ENCODE measurements at regions not wholly inside any gene's neighbourhood (a gene's known extent, or its start where the extent isn't known, plus 50 kb on each side); places are given as distances from the start of the nearest gene placed in this dataset.
"Not testable (repeated sequence)": the region's sequence is repeated elsewhere in the genome, so short reads cannot be mapped to it uniquely, and the experiment has no call there.

DNA sequence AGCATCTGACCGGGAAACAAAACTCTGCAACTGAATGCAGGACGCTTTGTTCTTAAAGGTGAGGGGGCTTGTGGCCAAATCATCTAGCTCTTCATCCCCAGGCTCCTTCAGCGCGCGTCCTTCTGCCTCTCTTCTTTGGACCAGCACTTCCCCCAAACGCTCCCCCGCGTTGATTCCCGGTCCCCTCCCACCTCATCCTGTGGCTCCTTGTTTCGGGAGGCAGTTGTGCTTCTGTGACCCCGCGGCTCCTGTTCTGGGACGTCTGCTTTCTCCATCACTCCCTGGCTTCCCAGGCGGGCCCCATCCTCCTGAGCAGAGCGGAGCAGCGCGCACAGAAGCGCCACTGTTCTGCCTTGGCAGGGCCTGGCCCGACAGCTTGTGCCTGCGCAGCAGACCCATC, 109.7 kb upstream of the ZNG1E start:
- H3K4me2 ChIP-seq (ENCODE audit: low read length); H3K9me2 ChIP-seq (ENCODE audit: insufficient read depth, low read length); intact Hi-C loops (cut with micrococcal nuclease; ENCODE audit: unreplicated experiment); DNase-seq (ENCODE audit: low spot score); H3K36me3 ChIP-seq (ENCODE audit: insufficient read depth, low read length); H2AFZ ChIP-seq (ENCODE audit: low read length); H4K20me1 ChIP-seq (ENCODE audit: insufficient read depth, low read length); H3K4me3 ChIP-seq (ENCODE audit: low read depth, low read length, poor library complexity, severe bottlenecking); H3K79me2 ChIP-seq (ENCODE audit: insufficient read depth, low read depth, low read length); H3K9me3 ChIP-seq (ENCODE audit: low read length); H3K4me1 ChIP-seq (ENCODE audit: insufficient read depth, low read length, poor library complexity, severe bottlenecking); CTCF ChIA-PET (ENCODE audit: unreplicated experiment); H3K27ac ChIP-seq (ENCODE audit: low read depth, low read length, poor library complexity, severe bottlenecking); BruUV-seq (replicated peaks); POLR2A ChIA-PET: not testable (repeated sequence)

DNA sequence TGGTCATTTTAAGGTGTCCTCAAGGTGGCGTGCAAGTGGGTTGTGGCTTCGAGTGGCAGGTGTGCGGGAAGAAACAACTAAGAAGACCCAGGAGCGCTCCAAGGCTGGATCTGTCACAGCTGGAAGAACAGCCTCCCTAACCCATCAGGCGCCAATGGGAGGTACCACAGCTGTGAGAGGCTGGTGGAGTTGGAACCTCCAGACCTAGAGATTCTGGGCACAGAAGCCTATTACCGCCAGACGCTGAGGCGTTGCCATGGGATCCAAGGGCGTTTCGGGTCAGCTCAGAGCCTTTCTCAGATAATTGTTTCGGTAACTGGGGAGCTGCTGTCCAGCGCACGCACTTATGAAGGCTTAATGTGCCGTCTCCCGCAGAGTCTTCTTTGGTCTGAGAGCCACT, 156.7 kb upstream of the ZNG1E start:
- H3K4me3 ChIP-seq (ENCODE audit: low read depth, low read length, poor library complexity, severe bottlenecking); H4K20me1 ChIP-seq (ENCODE audit: insufficient read depth, low read length); H3K4me1 ChIP-seq (ENCODE audit: insufficient read depth, low read length, poor library complexity, severe bottlenecking); H3K9me2 ChIP-seq (ENCODE audit: insufficient read depth, low read length); H3K79me2 ChIP-seq (ENCODE audit: insufficient read depth, low read depth, low read length); POLR2A ChIA-PET; H3K27ac ChIP-seq (ENCODE audit: low read depth, low read length, poor library complexity, severe bottlenecking); DNase-seq (ENCODE audit: low spot score); BruUV-seq (replicated peaks); H3K36me3 ChIP-seq (ENCODE audit: insufficient read depth, low read length); H3K4me2 ChIP-seq (ENCODE audit: low read length); H3K9me3 ChIP-seq (ENCODE audit: low read length); intact Hi-C loops (cut with micrococcal nuclease; ENCODE audit: unreplicated experiment); CTCF ChIA-PET (ENCODE audit: unreplicated experiment); H2AFZ ChIP-seq (ENCODE audit: low read length): not testable (repeated sequence)

DNA sequence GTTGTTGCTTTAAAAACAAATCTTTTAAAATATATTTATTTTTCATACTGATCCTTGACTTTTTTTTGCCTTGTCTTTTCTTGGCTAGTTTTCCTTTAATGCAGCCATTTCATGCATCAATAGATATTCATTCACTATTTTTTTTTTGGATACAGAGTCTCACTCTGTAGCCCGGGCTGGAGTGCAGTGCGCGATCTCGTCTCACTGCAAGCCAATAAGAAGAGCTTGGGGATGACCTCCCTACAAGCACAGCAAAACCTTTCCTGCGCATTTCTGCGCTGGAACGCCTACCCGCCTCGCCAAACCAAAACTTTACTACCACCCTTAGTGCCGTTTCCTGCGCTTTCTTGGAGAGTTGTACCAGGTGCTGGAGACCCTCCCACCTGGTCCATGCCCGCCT, 161.3 kb upstream of the ZNG1E start:
- H4K20me1 ChIP-seq (ENCODE audit: insufficient read depth, low read length); H3K27ac ChIP-seq (ENCODE audit: low read depth, low read length, poor library complexity, severe bottlenecking); POLR2A ChIA-PET; H3K9me3 ChIP-seq (ENCODE audit: low read length); H3K9me2 ChIP-seq (ENCODE audit: insufficient read depth, low read length); H2AFZ ChIP-seq (ENCODE audit: low read length); BruUV-seq (replicated peaks); H3K4me2 ChIP-seq (ENCODE audit: low read length); CTCF ChIA-PET (ENCODE audit: unreplicated experiment); intact Hi-C loops (cut with micrococcal nuclease; ENCODE audit: unreplicated experiment); H3K4me3 ChIP-seq (ENCODE audit: low read depth, low read length, poor library complexity, severe bottlenecking); H3K36me3 ChIP-seq (ENCODE audit: insufficient read depth, low read length); H3K79me2 ChIP-seq (ENCODE audit: insufficient read depth, low read depth, low read length); DNase-seq (ENCODE audit: low spot score); H3K4me1 ChIP-seq (ENCODE audit: insufficient read depth, low read length, poor library complexity, severe bottlenecking): not testable (repeated sequence)

DNA sequence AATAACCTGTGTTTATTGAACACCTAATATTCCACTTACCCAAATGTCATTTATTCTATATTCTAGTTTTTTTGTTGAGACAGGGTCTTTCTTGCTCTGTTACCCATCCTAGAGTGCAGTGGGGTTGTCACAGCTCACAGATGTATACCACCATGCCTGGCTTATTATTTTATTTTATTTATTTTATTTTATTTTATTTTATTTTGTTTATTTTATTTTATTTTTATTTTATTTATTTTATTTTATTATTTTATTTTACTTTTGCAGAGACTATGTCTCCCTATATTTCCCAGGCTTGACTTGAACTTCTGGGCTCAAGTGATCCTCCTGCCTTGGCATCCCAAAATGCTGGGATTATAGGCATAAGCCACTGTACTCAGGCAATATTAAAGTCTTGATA, 167.8 kb upstream of the ZNG1E start:
- H3K4me2 ChIP-seq (ENCODE audit: low read length); DNase-seq (ENCODE audit: low spot score); POLR2A ChIA-PET; CTCF ChIA-PET (ENCODE audit: unreplicated experiment); H4K20me1 ChIP-seq (ENCODE audit: insufficient read depth, low read length); H3K27ac ChIP-seq (ENCODE audit: low read depth, low read length, poor library complexity, severe bottlenecking); H3K9me3 ChIP-seq (ENCODE audit: low read length); H3K9me2 ChIP-seq (ENCODE audit: insufficient read depth, low read length); H3K4me3 ChIP-seq (ENCODE audit: low read depth, low read length, poor library complexity, severe bottlenecking); H2AFZ ChIP-seq (ENCODE audit: low read length); H3K36me3 ChIP-seq (ENCODE audit: insufficient read depth, low read length); intact Hi-C loops (cut with micrococcal nuclease; ENCODE audit: unreplicated experiment); H3K79me2 ChIP-seq (ENCODE audit: insufficient read depth, low read depth, low read length); H3K4me1 ChIP-seq (ENCODE audit: insufficient read depth, low read length, poor library complexity, severe bottlenecking); BruUV-seq (replicated peaks): not testable (repeated sequence)

DNA sequence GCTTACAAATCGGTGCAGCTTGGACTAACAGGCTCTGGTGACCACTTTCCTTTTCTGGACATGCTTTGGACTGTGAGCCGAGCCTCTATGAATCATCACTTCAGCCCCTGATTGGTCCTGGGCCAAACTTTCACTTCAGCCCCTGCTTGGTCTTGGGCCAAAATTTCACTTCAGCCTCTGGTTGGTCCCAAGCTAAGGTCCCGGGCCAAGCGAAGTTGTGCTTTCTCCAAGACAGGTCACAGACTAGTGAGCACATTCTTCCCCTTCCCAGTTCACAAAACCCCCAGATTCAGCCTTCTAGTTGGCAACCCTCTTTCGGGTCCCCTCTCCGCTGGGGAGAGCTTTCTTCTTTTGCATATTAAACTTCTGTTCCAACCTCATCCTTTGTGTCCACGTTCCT, 171.0 kb upstream of the ZNG1E start:
- H3K9me3 ChIP-seq (ENCODE audit: low read length); H3K27ac ChIP-seq (ENCODE audit: low read depth, low read length, poor library complexity, severe bottlenecking); H3K9me2 ChIP-seq (ENCODE audit: insufficient read depth, low read length); H3K36me3 ChIP-seq (ENCODE audit: insufficient read depth, low read length); POLR2A ChIA-PET; H3K4me3 ChIP-seq (ENCODE audit: low read depth, low read length, poor library complexity, severe bottlenecking); H4K20me1 ChIP-seq (ENCODE audit: insufficient read depth, low read length); intact Hi-C loops (cut with micrococcal nuclease; ENCODE audit: unreplicated experiment); DNase-seq (ENCODE audit: low spot score); CTCF ChIA-PET (ENCODE audit: unreplicated experiment); BruUV-seq (replicated peaks); H3K79me2 ChIP-seq (ENCODE audit: insufficient read depth, low read depth, low read length); H3K4me2 ChIP-seq (ENCODE audit: low read length); H2AFZ ChIP-seq (ENCODE audit: low read length); H3K4me1 ChIP-seq (ENCODE audit: insufficient read depth, low read length, poor library complexity, severe bottlenecking): not testable (repeated sequence)

DNA sequence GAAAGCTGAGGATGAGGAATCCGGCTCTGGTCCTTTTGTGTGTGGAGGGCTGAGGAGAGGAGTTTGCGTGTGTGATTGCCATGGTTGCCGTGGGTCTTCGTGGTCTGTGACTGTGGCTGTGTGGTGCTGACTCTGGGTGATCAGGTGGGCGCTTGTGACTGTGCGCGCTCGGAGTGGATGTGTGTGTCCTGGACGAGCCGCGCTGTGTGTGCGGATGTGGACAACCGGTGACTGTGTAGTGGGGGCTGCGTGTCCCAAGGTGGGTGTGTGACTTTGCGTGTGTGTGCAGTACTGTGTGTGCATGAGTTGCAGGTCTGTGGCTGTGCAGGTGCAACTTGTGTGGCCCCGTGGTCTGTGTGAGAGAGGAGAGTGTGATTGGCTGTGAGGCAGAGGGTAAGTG, 172.0 kb upstream of the ZNG1E start:
- CTCF ChIA-PET (ENCODE audit: unreplicated experiment); H3K4me1 ChIP-seq (ENCODE audit: insufficient read depth, low read length, poor library complexity, severe bottlenecking); H3K4me2 ChIP-seq (ENCODE audit: low read length); H3K9me3 ChIP-seq (ENCODE audit: low read length); DNase-seq (ENCODE audit: low spot score); H3K79me2 ChIP-seq (ENCODE audit: insufficient read depth, low read depth, low read length); H3K4me3 ChIP-seq (ENCODE audit: low read depth, low read length, poor library complexity, severe bottlenecking); H2AFZ ChIP-seq (ENCODE audit: low read length); H4K20me1 ChIP-seq (ENCODE audit: insufficient read depth, low read length); H3K36me3 ChIP-seq (ENCODE audit: insufficient read depth, low read length); H3K9me2 ChIP-seq (ENCODE audit: insufficient read depth, low read length); H3K27ac ChIP-seq (ENCODE audit: low read depth, low read length, poor library complexity, severe bottlenecking); intact Hi-C loops (cut with micrococcal nuclease; ENCODE audit: unreplicated experiment); BruUV-seq (replicated peaks); POLR2A ChIA-PET: not testable (repeated sequence)

DNA sequence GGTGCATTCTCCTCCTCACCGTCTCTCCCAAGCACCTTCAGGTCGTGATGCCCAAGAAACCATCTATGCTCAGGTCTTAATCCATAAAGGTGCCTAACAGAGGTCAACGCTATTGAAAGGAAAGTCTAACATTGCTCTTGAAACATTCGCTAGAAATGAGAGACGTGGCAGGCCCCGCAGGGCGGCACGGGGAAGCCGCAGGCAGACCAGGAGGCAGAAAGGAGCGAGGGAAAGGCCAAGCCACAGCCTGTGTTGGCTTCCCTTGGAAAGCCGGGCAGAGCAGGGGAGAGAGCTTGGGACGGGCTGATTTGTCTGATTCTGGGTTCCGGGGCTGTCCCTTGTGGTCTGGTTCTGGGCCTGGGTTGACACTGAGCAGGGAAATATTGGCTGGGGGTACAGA, 192.8 kb upstream of the ZNG1E start:
- H3K9me3 ChIP-seq (ENCODE audit: low read length); H2AFZ ChIP-seq (ENCODE audit: low read length); H3K27ac ChIP-seq (ENCODE audit: low read depth, low read length, poor library complexity, severe bottlenecking); H3K4me3 ChIP-seq (ENCODE audit: low read depth, low read length, poor library complexity, severe bottlenecking); intact Hi-C loops (cut with micrococcal nuclease; ENCODE audit: unreplicated experiment); H3K4me1 ChIP-seq (ENCODE audit: insufficient read depth, low read length, poor library complexity, severe bottlenecking); DNase-seq (ENCODE audit: low spot score); H3K36me3 ChIP-seq (ENCODE audit: insufficient read depth, low read length); H3K4me2 ChIP-seq (ENCODE audit: low read length); H4K20me1 ChIP-seq (ENCODE audit: insufficient read depth, low read length); POLR2A ChIA-PET; BruUV-seq (replicated peaks); H3K79me2 ChIP-seq (ENCODE audit: insufficient read depth, low read depth, low read length); H3K9me2 ChIP-seq (ENCODE audit: insufficient read depth, low read length); CTCF ChIA-PET (ENCODE audit: unreplicated experiment): not testable (repeated sequence)

Measured in OCI-LY7 (cell line).